Suppressor macrophage treated with lipopolysaccharide for 1 hour (primary cell): ENCODE measurements at regions not wholly inside any gene's neighbourhood (a gene's known extent, or its start where the extent isn't known, plus 50 kb on each side); places are given as distances from the start of the nearest gene placed in this dataset.

Experiments
- DNase-seq, 3 donors: peaks; one replicate each; pipeline ENCODE4 v3.0.0-alpha.2; 2020 to 2022

GRCh38 chr7:126378642-126379041 is 874.1 kb downstream of the GRM8 start:
- DNase-seq, result no peak

GRCh38 chr7:126370038-126370668 is 882.6 kb downstream of the GRM8 start:
- no peak for DNase-seq

- no peak for DNase-seq
Observed at GRCh38 chr7:126362746-126363145, 890.0 kb downstream of the GRM8 start.

DNA sequence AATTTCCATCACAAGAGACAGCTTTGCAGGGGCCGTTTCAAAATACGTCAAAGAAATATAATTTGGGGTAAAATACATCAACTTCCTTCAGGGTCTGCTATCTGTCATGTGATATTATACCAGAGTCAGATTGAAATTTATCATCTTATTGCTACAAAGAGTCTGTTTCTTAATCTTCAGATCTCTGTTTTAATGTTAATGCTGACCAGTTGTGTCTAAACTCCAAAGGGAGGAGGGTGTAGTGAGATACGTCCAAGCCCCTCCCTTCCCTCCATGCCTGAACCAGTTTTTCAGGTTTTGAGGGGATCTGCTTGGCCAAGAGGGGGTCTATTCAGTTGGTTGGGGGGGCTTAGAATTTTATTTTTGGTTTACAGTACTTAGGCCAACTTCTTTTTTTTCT is 891.6 kb downstream of the GRM8 start:
- DNase-seq, result no peak

DNA sequence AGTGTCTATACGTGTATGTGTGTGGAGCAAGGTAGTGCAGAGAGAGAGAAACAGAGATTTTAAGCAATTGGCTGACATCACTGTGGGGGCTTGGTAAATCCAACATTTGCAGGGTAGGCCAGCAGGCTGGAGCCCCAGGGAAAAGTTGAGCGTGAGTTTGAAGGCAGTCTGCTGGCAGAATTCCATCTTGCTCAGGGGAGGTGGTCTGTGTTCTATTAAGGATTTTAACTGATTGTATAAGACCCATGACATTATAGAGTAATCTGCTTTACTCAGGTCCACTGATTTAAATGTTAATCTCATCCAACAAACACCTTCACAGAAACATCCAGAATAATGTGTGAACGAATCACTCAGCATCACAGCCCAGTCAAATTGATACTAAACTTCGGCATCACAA is 912.9 kb downstream of the GRM8 start:
- no peak for DNase-seq

DNA sequence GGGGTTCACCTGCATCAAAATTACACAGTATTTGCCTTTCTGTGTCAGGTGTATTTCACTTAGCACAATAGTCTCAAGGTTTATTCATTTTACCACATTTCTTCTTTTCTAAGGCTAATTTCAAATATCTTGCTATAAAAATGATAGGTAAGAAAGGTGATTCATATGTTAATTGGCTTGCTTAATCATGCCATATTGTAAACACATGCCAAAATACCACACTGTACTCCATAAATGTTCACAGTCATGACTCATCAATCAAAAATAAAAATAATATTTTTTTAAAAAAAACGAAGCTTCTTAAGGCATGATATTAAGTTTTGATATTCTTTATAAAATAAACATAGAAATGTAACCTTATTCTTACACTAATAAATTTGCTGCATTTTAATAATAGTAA is 947.1 kb downstream of the GRM8 start:
- no peak for DNase-seq

- DNase-seq, result no peak
Observed at GRCh38 chr7:126303926-126304325, 948.8 kb downstream of the GRM8 start.

- DNase-seq, result no peak
Observed at GRCh38 chr7:126302639-126303038, 950.1 kb downstream of the GRM8 start.

DNA sequence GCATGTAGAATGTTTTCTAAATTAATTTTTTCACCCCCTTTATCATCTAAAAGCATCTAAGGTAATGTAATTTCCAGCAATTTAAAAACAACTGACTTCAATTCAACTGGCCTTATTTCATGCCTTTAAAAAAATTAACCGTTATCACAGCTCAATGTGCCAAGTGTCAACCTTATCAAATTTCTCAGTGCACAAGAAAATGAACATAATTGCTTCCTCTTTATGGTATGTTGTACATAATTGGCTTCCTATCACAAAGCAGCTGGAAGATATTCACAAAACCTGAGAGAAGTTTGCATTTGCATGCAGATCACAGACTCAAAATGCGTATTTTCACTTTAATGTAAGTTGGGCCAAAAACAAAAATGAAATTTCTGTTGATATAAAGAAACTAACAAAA is 966.4 kb downstream of the GRM8 start:
- DNase-seq, result no peak

DNA sequence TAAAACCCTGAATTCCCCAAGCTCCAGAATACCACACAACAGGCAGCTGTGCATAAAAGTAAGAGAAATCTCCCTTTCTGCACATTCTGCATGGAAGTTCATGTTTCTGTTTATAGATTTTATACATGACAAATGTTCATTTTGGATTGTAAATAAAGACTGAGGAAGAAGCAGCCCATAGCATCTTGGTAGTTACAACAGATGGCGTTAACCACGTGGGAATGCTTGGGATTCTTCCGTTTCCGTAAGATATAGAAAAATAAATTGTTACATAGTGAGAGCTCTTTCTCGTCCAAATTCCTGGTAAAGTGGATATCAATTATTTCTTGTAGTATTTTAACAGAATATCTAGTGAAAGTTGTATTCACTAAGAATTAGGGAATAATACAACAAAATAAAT is 1016.5 kb downstream of the GRM8 start:
- no peak for DNase-seq

DNA sequence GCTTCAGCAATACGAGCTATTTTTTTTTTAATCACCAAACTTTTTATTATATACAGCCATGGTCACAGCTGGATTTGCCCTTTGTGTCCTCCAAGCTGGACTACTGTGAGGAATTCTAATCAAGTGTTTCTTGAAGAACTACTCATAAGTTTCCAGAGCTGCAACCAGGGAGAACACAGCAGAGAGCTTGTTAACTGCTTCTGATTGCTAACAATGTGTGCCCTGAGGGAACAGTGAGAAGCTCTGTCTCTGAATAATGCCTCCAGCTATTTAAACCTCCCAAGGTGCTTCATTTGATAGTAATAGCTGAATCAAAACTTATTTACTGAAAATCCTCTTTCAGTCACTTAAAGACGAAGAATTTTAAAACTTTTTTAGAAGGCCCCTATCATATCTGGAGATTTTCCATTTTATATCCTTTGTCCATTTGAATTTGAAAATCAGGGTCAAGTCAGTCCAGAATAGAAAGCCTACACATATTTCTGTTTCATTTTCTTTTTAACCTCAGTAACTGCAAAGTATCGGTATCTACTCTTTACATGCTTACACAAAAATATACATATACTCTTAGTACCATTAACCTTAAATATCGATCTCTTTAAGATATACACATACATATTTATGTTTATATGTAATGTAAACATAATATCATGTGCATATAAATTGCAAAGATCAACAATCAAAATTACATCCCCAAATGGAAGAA is 1024.2 kb downstream of the GRM8 start:
- no peak for DNase-seq

GRCh38 chr7:126227643-126228042 is 1025.1 kb downstream of the GRM8 start:
- no peak for DNase-seq

- DNase-seq, result no peak
Observed at GRCh38 chr7:126227055-126227454, 1025.7 kb downstream of the GRM8 start.

DNA sequence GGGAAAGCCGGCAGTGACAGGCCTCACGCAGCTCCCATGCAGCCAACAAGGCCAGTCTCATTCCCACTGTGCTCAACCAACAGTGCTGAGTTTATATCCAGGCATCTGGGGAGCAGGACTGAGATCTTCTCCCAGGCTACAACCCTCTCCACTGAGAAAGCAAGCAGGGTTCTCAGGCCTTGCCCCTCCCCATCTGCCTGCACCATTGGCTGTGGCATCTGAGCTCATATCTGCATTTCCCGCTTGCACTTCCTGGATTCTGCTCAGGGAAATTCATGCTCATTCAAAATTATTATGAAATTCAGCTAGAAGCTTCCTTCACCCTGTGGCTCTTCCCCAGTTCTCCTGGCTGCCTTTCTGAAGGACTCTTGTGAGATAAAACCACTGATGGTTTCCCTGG is 1029.0 kb downstream of the GRM8 start:
- DNase-seq, result no peak

- DNase-seq, result no peak
Observed at GRCh38 chr7:126222782-126223181, 1030.0 kb downstream of the GRM8 start.

- DNase-seq, result no peak
Observed at GRCh38 chr7:126215785-126216184, 1037.0 kb downstream of the GRM8 start.

- no peak for DNase-seq
Observed at GRCh38 chr7:126213876-126214275, 1038.9 kb downstream of the GRM8 start.

GRCh38 chr7:126211875-126212274 is 1040.9 kb downstream of the GRM8 start:
- DNase-seq, result no peak

GRCh38 chr7:126210707-126211106 is 1042.0 kb downstream of the GRM8 start:
- no peak for DNase-seq

GRCh38 chr7:126203185-126203584 is 1049.6 kb downstream of the GRM8 start:
- DNase-seq, result no peak

GRCh38 chr7:126202177-126202576 is 1050.6 kb downstream of the GRM8 start:
- DNase-seq, result no peak

GRCh38 chr7:126185959-126186580 is 1066.7 kb downstream of the GRM8 start:
- DNase-seq, result no peak

- no peak for DNase-seq
Observed at GRCh38 chr7:126179916-126180315, 1072.8 kb downstream of the GRM8 start.

DNA sequence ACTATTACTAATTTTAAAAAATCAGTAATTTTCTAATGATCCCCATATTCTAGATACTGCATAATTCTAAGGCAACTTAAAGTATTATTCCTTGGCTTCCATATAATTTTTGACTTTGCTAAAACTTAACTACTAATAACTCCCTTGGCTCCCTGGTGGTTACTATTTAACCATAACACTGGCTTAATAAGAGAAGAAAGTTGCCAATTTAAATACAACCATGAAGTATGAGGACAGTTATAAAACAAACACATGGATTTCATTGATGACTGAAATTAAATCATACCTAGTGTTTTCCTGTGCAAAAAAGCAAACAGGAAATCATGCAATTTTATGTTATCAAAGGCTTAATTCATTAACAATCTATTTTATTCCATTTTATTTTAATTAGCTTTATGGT is 1073.9 kb downstream of the GRM8 start:
- DNase-seq, result no peak

GRCh38 chr7:126177782-126178181 is 1075.0 kb downstream of the GRM8 start:
- DNase-seq, result no peak
